HuH-7.5 (cell line): ENCODE measurements at regions not wholly inside any gene's neighbourhood (a gene's known extent, or its start where the extent isn't known, plus 50 kb on each side); places are given as distances from the start of the nearest gene placed in this dataset.

Source experiments
- DNase-seq: peaks from one replicate; pipeline ENCODE4 v3.0.0; 2011; ENCODE audit warnings: low spot score

DNA sequence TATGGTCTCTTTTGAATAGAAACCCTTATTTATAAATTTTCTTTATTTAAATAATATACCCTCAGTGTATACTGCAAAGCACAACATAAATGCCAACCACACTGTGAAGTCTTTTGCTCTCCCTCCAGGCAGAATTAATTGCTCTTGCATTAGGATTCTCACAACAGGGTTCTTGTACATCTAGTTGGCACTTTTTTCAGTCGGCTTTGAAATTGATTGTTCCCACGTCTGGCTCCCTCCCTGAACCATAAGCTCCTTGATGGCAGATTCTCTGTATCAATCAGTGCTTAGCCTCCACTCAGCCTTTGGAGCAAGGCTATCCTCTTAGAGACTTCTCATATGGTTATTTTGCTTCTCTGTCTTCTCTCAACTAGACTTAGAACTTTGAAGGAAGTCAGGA, 288.0 kb upstream of the POU3F2 start:
- DNase-seq: no peak

- DNase-seq: no peak
Observed at GRCh38 chr6:98547151-98547550, 287.2 kb upstream of the POU3F2 start.

DNA sequence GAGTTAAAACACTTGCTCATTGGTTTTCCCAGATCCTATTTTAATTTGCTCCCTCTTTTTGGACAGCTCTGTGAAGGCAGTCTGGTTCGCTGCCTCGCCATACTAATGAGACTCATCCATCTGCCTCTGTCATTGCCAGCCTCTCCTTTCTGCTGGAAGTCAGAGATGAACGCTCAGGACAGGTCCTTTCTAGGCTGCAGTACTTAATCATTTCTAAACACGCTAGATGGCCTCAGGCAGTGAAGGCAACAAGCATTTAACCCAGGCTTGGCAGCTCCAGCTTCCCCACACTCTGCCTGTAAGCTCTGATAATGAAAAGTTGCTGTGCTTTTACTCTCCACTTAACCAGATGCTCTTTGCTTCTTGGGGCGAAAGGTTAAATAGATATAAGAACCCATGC, 286.7 kb upstream of the POU3F2 start:
- DNase-seq: no peak

- DNase-seq: no peak
Observed at GRCh38 chr6:98548301-98548700, 286.1 kb upstream of the POU3F2 start.

- DNase-seq: no peak
Observed at GRCh38 chr6:98560418-98560817, 274.0 kb upstream of the POU3F2 start.

DNA sequence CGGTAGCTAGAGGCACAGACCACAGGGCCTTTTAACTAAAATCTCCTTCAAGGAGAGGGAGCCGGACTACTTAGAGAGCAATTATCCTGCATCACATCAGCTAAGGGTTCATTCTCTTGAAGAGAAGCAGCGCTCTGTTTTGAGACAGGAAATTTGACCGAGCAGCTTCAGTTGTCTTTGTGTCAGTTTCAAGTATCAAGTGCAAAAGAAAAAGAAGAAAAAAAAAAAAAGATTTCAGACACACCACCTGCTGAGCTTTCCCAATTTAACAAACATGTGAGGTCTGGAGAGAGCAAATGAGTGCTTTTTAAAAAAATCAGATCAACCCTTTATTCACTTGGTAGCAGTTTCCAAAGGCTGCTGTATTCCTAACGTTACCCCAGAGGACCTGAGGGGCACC, 273.5 kb upstream of the POU3F2 start:
- DNase-seq: no peak

- DNase-seq: no peak
Observed at GRCh38 chr6:98566126-98566525, 268.2 kb upstream of the POU3F2 start.

DNA sequence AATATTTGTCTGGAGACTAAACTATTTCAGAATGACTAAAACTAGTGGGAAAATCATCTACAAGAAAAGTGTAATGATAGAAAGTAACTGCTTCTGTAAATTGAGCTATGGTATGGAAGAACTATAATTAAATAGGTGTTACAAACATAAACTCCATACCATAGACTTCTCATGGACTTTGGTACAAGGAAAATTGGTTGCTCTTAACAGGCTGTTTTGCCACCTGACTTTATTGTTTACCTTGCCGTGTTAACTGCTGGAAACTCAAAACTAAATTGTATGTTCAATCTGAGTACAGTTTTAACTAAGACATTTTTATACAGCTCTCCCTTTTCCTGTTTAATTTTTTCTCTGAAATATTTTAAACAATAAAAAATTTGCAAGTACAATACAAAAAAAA, 261.8 kb upstream of the POU3F2 start:
- DNase-seq: no peak

DNA sequence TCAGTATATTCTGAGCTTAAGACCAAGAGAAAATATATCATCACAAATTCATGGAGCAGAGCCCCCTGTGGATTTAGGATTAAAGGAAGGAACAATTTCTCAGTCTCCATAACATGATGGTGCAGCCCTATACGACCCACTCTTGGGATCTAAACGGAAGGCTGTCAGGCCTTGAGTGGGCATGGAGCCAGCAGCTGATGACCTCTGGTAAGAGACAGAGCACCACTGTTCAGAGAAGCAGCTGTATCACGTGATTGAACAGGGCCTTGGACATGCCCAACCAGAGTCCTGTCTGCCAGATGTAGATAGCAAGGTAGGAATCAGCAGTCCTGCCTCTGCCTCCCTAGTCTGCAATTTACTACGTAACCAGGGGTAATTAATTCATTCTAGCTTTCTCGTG, 259.4 kb upstream of the POU3F2 start:
- no peak for DNase-seq

GRCh38 chr6:98576791-98577190, 257.6 kb upstream of the POU3F2 start:
- no peak for DNase-seq

DNA sequence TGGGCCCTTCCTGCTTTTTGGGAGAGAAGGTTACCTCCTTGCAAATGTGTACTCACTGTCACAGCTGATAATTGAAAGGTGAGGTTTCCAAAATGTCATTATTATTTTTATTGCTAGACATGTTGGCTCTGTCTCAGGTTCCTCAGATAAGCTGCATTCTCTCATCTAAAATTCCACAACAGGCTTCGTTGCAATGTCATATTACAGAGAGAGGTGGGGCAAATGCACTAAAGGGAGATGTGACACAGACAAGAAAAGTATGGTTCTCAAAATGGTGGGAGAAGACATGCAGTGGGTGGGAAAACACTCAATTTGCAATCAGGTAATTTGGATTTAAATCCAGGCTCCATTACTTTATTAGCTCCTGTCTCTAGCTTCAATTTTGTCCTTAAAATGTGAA, 256.4 kb upstream of the POU3F2 start:
- no peak for DNase-seq

DNA sequence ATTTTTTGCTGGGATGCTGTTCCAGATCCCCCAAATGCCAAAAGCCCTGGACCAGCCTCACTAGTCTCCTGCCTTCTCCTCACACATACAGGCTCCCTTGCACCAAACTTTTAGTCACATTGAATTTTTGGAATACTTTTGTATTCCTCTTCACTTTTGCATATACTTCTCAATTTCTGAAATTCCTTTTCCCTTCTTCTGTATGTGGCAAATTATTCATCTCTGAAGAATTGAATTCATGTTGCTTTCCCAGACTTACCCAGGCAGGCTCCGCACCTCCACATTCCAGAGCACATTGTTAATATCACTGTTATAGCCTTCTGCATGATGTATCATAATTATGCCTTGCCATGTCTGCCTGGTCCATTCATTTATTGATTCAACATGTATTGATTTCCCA, 255.3 kb upstream of the POU3F2 start:
- DNase-seq: no peak

DNA sequence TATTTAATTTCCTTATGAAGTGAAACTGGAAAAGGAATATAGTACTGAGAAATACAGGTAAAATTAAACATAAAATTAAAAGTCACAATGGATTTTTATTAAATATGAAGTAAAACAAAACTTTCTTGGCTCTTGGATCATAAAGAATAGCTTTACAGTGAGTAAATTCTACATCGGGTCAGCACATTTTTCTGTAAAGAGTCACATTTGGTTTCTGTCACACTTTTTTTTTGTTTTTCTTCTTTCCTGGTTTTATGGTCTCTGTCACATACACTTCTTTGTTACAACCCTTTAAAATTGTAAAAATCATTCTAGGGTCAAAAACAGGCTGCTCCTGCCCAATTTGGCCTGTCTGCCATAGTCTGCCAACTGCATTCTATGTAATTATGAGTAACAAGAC, 254.4 kb upstream of the POU3F2 start:
- no peak for DNase-seq

DNA sequence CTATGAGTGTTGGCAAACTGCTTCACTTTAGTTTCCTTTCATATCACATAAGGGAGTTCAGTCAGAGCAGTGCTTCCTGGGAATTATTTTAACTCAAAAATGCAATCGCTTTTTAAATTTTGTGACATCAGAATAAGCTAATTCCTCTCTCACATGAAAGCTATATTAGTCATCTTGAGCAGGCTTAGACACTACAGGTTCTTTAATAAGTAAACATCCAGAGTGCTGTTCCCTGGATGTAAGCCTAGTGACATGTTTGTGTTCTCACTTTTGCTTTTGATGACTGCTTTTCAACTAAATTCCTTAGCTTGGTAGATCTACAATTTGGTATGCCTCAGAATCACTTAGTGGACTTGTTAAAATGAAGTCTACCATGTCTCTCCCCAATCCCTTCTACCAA, 252.7 kb upstream of the POU3F2 start:
- no peak for DNase-seq

GRCh38 chr6:98583506-98583905, 250.9 kb upstream of the POU3F2 start:
- DNase-seq: no peak

DNA sequence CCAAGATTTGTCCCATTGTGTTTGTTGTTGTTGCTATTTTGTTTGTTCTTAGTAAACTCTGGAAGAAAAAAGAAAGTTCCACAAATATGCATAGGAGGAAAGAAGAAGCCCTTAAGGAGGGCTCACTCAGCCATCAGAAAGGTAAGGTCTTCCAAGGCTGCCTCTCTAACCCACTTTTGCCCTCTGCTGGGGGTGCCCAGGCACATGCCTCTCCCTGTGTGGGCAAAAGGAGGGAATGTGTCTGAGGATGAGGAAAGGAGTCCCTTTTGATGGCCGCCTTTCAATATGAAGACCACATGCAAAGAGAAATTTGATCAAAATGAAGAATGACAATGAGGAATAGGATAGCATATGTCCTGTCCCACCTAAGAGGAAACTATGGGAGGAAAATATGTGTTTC, 248.2 kb upstream of the POU3F2 start:
- DNase-seq: no peak

- DNase-seq: no peak
Observed at GRCh38 chr6:98587555-98587954, 246.8 kb upstream of the POU3F2 start.

GRCh38 chr6:98589536-98589935, 244.8 kb upstream of the POU3F2 start:
- DNase-seq: no peak

GRCh38 chr6:98590136-98590681, 244.2 kb upstream of the POU3F2 start:
- no peak for DNase-seq

DNA sequence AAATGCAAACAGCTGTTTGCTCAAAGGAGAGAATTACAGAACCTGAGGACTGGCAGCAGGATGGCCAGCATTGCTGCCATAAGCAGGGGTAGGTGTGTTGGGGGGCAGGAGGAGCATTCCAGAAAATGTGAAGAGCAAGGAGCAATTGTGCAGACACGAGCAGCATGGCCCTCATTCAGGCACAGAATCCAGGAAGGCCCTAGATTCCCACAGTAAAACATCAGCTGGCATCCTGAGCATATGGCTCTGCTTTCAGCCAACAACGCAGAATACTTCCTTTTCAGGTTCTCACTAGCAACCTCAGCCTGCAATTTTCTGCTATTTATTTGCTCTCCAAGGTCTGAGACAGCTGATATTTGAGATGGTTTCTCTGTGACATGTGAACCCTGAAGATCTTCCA, 243.4 kb upstream of the POU3F2 start:
- no peak for DNase-seq

DNA sequence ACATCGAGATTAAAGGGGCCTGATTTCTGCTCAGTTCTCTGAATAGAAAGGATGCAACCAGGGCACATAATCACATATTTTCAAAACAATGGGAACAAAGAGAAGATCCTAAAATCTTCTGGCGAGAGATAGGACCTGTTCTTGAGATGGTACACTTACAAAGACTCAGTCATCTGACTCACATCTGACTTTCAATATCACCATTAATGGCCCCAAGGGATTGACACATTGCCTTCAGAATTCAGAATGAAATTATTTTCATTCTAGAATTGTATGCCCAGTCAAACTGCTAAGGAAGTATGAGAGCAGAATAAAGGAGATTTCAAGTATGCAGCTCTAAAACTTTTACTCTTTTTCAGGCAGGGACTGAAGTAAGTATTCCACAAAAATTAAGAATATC, 240.7 kb upstream of the POU3F2 start:
- no peak for DNase-seq

DNA sequence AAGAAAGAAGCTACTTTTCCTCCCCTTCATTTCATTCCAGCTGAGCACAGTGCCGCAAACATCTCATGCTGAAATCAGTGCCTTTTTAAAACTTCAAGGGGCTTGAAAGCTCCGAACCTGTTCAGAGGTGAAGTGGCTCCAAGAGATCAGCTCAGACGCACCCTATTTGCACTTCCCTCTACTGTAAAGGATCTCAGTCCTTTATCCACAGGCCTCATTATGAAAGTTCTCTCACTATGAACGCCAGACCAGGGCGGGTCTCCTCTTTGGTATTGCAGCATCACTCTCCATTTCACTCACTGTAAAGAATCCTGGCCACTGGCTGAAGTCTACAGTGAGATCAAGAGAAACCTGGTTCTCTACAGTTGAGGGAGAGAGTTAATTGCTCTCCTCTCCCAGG, 232.7 kb upstream of the POU3F2 start:
- no peak for DNase-seq

DNA sequence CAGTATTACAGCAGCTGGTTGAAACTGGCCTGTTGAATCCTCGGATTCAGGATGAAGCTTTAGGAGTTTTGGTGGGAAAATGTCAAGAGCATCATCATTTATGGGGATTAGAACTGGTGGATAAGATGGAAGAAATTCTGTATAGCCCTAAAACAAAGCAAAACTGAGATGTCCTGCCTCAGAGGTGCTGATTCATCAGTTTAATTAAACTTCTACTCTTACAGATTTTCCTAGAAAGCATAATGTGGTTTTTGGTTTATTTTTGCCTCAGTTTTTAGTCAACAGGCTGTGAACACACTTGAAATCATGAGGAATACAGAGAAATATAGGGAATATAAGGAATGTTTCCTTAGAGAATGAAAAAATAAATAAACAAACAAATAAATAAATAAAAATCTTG, 228.7 kb upstream of the POU3F2 start:
- no peak for DNase-seq

GRCh38 chr6:98627129-98627775, 207.1 kb upstream of the POU3F2 start:
- DNase-seq: no peak

- DNase-seq: no peak
Observed at GRCh38 chr6:98633886-98634285, 200.5 kb upstream of the POU3F2 start.
